Psoas muscle (tissue), 7 donors: ENCODE measurements at regions not wholly inside any gene's neighbourhood (a gene's known extent, or its start where the extent isn't known, plus 50 kb on each side); places are given as distances from the start of the nearest gene placed in this dataset.

Source experiments
- ATAC-seq, 4 donors: fragments of 200-7000 bp; cut with Tn5 transposase; one replicate each; pipeline ENCODE4 v1.9.1; 2020; ENCODE audit warnings: moderate library complexity in 3 of 4, mild to moderate bottlenecking in 2 of 4
- DNase-seq, 2 donors: peaks; one replicate each; pipeline ENCODE4 v3.0.0-alpha.2; 2020
- H3K27ac ChIP-seq: fragments of 200-600 bp; one replicate; pipeline ENCODE4 v1.8.0; 2022
- H3K27me3 ChIP-seq, 3 donors: fragments of 200-600 bp in 1 of 3; one replicate each; pipeline versions ENCODE4 v1.6.1 to v1.8.0; 2013 to 2022; ENCODE audit warnings: low read length in 2 of 3, mild to moderate bottlenecking in 2 of 3, moderate library complexity in 1 of 3; ENCODE audit not compliant: insufficient read depth in 3 of 3
- H3K36me3 ChIP-seq, 2 donors: fragments of 200-600 bp in 1 of 2; one replicate each; pipeline versions ENCODE4 v1.6.1 to v1.8.0; 2013 to 2022; ENCODE audit warnings: low read depth in 1 of 2, mild to moderate bottlenecking in 1 of 2, moderate library complexity in 1 of 2; ENCODE audit not compliant: insufficient read depth in 1 of 2
- H3K4me1 ChIP-seq: fragments of 200-600 bp; one replicate; pipeline ENCODE4 v1.8.0; 2022
- H3K4me3 ChIP-seq: fragments of 200-600 bp; one replicate; pipeline ENCODE4 v1.8.0; 2022; ENCODE audit warnings: mild to moderate bottlenecking
- H3K9me3 ChIP-seq: fragments of 200-600 bp; one replicate; pipeline ENCODE4 v1.8.0; 2022
- WGBS, 3 donors: extraction: QIAGEN DNeasy Blood & Tissue Kit; methylation state at CpG; one replicate each; pipeline versions ENCODE4 v1.1.6 to v1.1.7; 2013; 5-methylcytosine and 5-hydroxymethylcytosine counted together
- intact Hi-C, 2 donors: fragments of 100-400 bp; cut with DNase I; formaldehyde crosslinking; loops; one replicate each; pipeline versions ENCODE4 v1.11.0 to v1.14.2; 2022
- TF ChIP-seq, protein P1 (sequence below): fragments of 200-600 bp; IDR thresholded peaks from one replicate; pipeline ENCODE4 v1.8.0; 2022; ENCODE audit warnings: antibody characterized with exemption
- donor health status: healthy with polysubstance abuse.
- donor health status: DM: no; HTN: no; CAD: no; lungs with moderate emphysema.
- donor health status: Bipolar disorder and iron deficiency.
- donor health status: healthy.
- donor health status: DM: yes; HTN: yes; CAD: no.
- donor health status: DM: no; HTN: no; CAD: no.
- donor health status: DM: yes; HTN: yes; CAD: no.

DNA sequence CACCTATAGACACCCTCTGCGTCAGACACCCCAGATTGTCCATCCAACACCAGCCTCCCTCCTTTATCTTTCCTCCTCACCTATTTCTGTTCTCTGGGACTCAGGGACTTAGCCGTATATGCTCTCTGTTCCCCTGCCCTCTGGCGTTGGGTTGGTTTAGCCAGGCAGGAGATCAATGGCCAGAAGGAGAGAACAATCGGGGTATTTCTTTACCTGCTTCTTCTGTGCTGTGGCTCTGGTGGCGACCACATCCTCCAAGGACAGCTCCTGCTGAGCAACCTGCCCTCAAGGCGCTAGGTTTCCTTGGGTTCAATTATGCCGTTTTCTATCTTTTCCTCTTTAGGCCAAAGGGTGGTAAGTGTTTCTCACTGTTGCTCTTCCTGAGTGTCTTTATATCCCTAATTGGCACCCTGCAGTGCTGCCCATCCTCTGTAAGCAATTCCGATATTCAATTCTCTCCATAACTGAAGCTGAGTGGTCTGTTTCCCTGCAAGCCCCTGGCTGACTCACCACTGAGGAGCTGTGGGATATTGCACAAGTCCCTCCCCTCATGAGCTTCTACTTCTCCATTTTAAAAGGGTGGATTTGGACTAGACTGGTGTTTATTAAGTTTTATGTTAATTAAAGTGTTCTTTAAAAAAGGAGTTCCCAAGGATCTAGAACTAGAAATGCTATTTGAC lies 63.7 kb upstream of the TMTC4 start:
- Histone ChIP-seq H3K4me3 (no peak overlapping the region), H3K4me1 (no peaks in the 10 kb centered on the region), H3K36me3 (no peaks in the 10 kb centered on the region), H3K27me3 (peaks cover 0 to 2% (median 0%) of the 10 kb centered on the region in 3 donors), H3K27ac (no peak overlapping the region), H3K9me3 (no peaks in the 10 kb centered on the region)
- ATAC-seq (no peak), DNase-seq (no peak)
- intact Hi-C loops: no loop called here
- TF ChIP-seq, protein P1, sequence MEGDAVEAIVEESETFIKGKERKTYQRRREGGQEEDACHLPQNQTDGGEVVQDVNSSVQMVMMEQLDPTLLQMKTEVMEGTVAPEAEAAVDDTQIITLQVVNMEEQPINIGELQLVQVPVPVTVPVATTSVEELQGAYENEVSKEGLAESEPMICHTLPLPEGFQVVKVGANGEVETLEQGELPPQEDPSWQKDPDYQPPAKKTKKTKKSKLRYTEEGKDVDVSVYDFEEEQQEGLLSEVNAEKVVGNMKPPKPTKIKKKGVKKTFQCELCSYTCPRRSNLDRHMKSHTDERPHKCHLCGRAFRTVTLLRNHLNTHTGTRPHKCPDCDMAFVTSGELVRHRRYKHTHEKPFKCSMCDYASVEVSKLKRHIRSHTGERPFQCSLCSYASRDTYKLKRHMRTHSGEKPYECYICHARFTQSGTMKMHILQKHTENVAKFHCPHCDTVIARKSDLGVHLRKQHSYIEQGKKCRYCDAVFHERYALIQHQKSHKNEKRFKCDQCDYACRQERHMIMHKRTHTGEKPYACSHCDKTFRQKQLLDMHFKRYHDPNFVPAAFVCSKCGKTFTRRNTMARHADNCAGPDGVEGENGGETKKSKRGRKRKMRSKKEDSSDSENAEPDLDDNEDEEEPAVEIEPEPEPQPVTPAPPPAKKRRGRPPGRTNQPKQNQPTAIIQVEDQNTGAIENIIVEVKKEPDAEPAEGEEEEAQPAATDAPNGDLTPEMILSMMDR: no peak
- WGBS, 3 donors: 82 to 91% (median 90%) methylated on average over 8 of the region's 8 CpGs

DNA sequence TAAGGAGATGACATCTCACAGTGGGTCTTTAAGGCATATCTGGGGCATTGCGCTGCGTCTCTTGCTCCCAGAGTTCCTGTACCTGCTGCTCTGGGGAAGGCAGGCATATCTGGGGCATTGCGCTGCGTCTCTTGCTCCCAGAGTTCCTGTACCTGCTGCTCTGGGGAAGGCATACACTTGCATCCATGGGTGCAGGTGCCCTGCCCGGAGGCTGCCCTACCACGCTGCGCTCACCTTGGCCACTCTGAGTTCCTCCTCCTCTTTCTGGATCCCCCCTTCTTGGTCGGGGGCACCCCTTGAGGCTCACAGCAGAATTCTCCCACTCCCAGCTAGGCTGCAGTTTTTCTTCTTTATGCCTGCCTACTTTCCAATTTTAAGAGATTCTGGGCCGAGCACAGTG lies 60.9 kb upstream of the TMTC4 start:
- no peak overlapping the region for H3K27ac ChIP-seq
- H3K36me3 ChIP-seq: no peaks in the 10 kb centered on the region
- no peak for ATAC-seq
- WGBS, 3 donors: 84 to 86% (median 86%) methylated on average over 9 of the region's 9 CpGs
- intact Hi-C loops: no loop called here
- no peak for DNase-seq
- no peaks in the 10 kb centered on the region for H3K9me3 ChIP-seq
- H3K27me3 ChIP-seq: no peaks in the 10 kb centered on the region
- TF ChIP-seq, protein P1: no peak
- no peak overlapping the region for H3K4me3 ChIP-seq
- no peaks in the 10 kb centered on the region for H3K4me1 ChIP-seq

DNA sequence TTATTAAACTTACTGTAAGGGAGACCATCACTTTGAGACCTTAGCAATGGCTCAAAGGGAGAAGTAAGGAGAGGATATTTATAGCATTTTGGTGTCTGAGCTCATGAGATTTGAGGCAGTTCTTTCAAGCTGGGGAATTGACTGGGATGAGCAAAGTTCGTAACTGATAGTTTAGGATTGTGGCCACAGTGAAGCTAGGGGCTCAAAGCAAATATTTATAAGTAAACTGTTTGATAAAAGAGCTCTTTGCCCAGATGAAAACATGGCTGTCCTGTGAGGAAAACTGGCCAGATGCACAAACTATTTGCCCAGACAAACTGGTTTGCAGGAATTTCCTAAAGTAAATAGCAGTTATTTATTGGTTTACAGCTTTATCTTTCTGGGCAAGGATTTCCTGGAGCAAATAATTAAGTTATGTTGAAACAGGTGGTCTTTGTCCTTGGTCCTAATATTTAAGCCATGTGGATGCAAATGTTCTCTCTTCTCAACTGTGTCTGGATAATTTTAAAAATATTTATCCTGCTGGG lies 59.7 kb upstream of the TMTC4 start:
- H3K4me3 ChIP-seq: no peak overlapping the region
- no peak for DNase-seq
- no peak overlapping the region for H3K27ac ChIP-seq
- TF ChIP-seq, protein P1: no peak
- H3K36me3 ChIP-seq: no peaks in the 10 kb centered on the region
- intact Hi-C loops: no loop called here
- WGBS, 3 donors: 23 to 38% (median 31%) methylated on average over 1 of the region's 1 CpG
- H3K9me3 ChIP-seq: no peaks in the 10 kb centered on the region
- H3K27me3 ChIP-seq: no peaks in the 10 kb centered on the region
- no peaks in the 10 kb centered on the region for H3K4me1 ChIP-seq
- ATAC-seq: no peak

DNA sequence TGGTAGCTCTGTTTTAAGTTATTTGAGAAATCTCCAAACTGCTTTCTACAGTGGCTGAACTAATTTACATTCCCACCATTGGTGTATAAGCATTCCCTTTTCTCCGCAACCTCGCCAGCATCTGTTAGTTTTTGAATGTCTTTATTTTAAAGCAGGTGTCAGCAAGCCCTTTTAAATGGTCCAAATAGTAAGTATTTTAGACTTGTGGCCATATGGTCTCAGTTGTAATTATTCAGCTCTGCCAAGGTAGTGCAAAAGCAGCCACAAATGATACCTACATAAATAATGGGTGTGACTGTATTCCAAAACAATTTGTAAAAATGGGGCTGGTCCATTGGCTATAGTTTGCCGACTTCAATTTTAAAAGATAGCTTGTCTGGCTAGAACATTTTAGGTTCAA lies 58.7 kb upstream of the TMTC4 start:
- no peak for ATAC-seq
- TF ChIP-seq, protein P1: no peak
- DNase-seq: no peak
- Histone ChIP-seq H3K9me3 (peaks cover 2% of the 10 kb centered on the region), H3K27ac (no peak overlapping the region), H3K4me1 (no peaks in the 10 kb centered on the region), H3K4me3 (no peak overlapping the region), H3K36me3 (no peaks in the 10 kb centered on the region), H3K27me3 (no peaks in the 10 kb centered on the region)
- intact Hi-C loops: no loop called here
- WGBS, 3 donors: 73 to 86% (median 78%) methylated on average over 3 of the region's 3 CpGs

DNA sequence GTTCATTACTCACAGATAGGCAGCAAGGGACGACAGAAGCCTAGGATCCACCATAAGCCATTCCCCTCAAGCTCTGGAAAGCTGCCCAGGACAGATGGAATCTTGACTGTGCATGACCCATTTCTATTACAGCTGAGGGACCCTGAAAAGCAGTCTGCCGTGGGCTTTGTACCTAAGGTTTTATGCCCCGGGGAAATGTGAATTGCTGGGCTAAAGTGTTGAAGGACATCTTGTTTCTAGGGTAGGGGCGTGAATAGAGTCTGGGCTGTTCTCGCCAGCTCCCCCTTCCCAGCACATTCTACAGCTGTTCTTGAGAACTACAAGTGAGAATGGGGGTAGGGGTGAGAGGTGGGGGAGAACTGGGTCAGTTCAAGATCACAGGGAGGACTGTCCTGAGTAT lies 53.6 kb upstream of the TMTC4 start:
- DNase-seq (no peak), ATAC-seq (no peak)
- Histone ChIP-seq H3K4me3 (no peak overlapping the region), H3K27ac (no peak overlapping the region), H3K4me1 (no peaks in the 10 kb centered on the region), H3K36me3 (no peaks in the 10 kb centered on the region), H3K27me3 (no peaks in the 10 kb centered on the region), H3K9me3 (peaks cover 4% of the 10 kb centered on the region)
- 72 to 76% (median 72%) methylated on average over 5 of the region's 5 CpGs for WGBS, 3 donors
- TF ChIP-seq, protein P1: no peak
- intact Hi-C loops: no loop called here
